SK-N-SH treated with all-trans-retinoic acid at 6 μM for 48 hours (cell line): ENCODE measurements at regions not wholly inside any gene's neighbourhood (a gene's known extent, or its start where the extent isn't known, plus 50 kb on each side); places are given as distances from the start of the nearest gene placed in this dataset.

Experiments
- ATAC-seq: fragments of 200-7000 bp; cut with Tn5 transposase; 3 replicates; pipeline ENCODE4 v1.9.1; 2020; ENCODE audit warnings: mild to moderate bottlenecking, moderate library complexity
- ARNTL ChIP-seq: fragments of 450-650 bp; formaldehyde crosslinking; IDR thresholded peaks from 2 replicates; pipeline ENCODE4 v1.5.0; 2020; ENCODE audit warnings: low read depth, mild to moderate bottlenecking, moderate library complexity, borderline replicate concordance
- BACH2 ChIP-seq: fragments of 250-450 bp; sonication (Bioruptor Pico); IDR thresholded peaks from 2 replicates; pipeline ENCODE4 v1.9.0; 2021; ENCODE audit warnings: mild to moderate bottlenecking, borderline replicate concordance
- CREB5 ChIP-seq: fragments of 250-450 bp; sonication (Bioruptor Pico); IDR thresholded peaks from 2 replicates; pipeline ENCODE4 v1.5.1; 2020; ENCODE audit warnings: low read depth, mild to moderate bottlenecking, moderate library complexity
- CSDC2 ChIP-seq: fragments of 250-450 bp; sonication (Bioruptor Pico); IDR thresholded peaks from 2 replicates; pipeline ENCODE4 v1.5.0; 2020; ENCODE audit warnings: mild to moderate bottlenecking, moderate library complexity
- CSRNP3 ChIP-seq: fragments of 250-450 bp; sonication (Bioruptor Pico); IDR thresholded peaks from 2 replicates; pipeline ENCODE4 v1.5.1; 2021; ENCODE audit warnings: mild to moderate bottlenecking, moderate library complexity
- ESRRG ChIP-seq: fragments of 250-450 bp; sonication (Bioruptor Pico); IDR thresholded peaks from 2 replicates; pipeline ENCODE4 v1.6.1; 2021; ENCODE audit warnings: mild to moderate bottlenecking
- GLIS3 ChIP-seq: fragments of 250-450 bp; sonication (Bioruptor Pico); IDR thresholded peaks from 2 replicates; pipeline ENCODE4 v1.5.0; 2020; ENCODE audit warnings: mild to moderate bottlenecking, moderate library complexity
- ISL1 ChIP-seq: fragments of 250-450 bp; sonication (Bioruptor Pico); IDR thresholded peaks from 2 replicates; pipeline ENCODE4 v2.1.2; 2022; ENCODE audit warnings: mild to moderate bottlenecking, moderate library complexity
- OSR1 ChIP-seq: fragments of 250-450 bp; sonication (Bioruptor Pico); IDR thresholded peaks from 2 replicates; pipeline ENCODE4 v1.8.0; 2022; ENCODE audit warnings: moderate library complexity, mild to moderate bottlenecking, inconsistent platforms
- PATZ1 ChIP-seq: fragments of 250-450 bp; sonication (Bioruptor Pico); IDR thresholded peaks from 2 replicates; pipeline ENCODE4 v1.8.0; 2020; ENCODE audit warnings: mild to moderate bottlenecking, moderate library complexity, borderline replicate concordance
- POU6F1 ChIP-seq: fragments of 250-450 bp; sonication (Bioruptor Pico); IDR thresholded peaks from 2 replicates; pipeline ENCODE4 v1.8.0; 2021; ENCODE audit warnings: low read depth, mild to moderate bottlenecking, moderate library complexity, borderline replicate concordance
- PPARA ChIP-seq: fragments of 250-450 bp; sonication (Bioruptor Pico); IDR thresholded peaks from 2 replicates; pipeline ENCODE4 v1.5.0; 2020; ENCODE audit warnings: mild to moderate bottlenecking, borderline replicate concordance
- RARB ChIP-seq: fragments of 250-450 bp; sonication (Bioruptor Pico); IDR thresholded peaks from 2 replicates; pipeline ENCODE4 v1.8.0; 2021; ENCODE audit warnings: mild to moderate bottlenecking, moderate library complexity
- SNAI2 ChIP-seq: fragments of 250-450 bp; sonication (Bioruptor Pico); IDR thresholded peaks from 2 replicates; pipeline ENCODE4 v1.5.0; 2020; ENCODE audit warnings: mild to moderate bottlenecking, moderate library complexity
- TCF4 ChIP-seq: fragments of 250-450 bp; sonication (Bioruptor Pico); IDR thresholded peaks from 2 replicates; pipeline ENCODE4 v1.8.0; 2021; ENCODE audit warnings: mild to moderate bottlenecking, moderate library complexity, borderline replicate concordance
- TOX ChIP-seq: fragments of 250-450 bp; sonication (Bioruptor Pico); IDR thresholded peaks from 2 replicates; pipeline ENCODE4 v1.8.0; 2021; ENCODE audit warnings: mild to moderate bottlenecking, moderate library complexity, borderline replicate concordance
- ZC3H10 ChIP-seq: fragments of 250-450 bp; sonication (Bioruptor Pico); IDR thresholded peaks from 2 replicates; pipeline ENCODE4 v1.5.1; 2021; ENCODE audit warnings: mild to moderate bottlenecking, moderate library complexity
- ZFP3 ChIP-seq: fragments of 250-450 bp; sonication (Bioruptor Pico); IDR thresholded peaks from 2 replicates; pipeline ENCODE4 v1.5.0; 2020; ENCODE audit warnings: mild to moderate bottlenecking, moderate library complexity
- ZNF565 ChIP-seq: fragments of 450-650 bp; formaldehyde crosslinking; conservative IDR thresholded peaks from 2 replicates; pipeline ENCODE4 v1.5.0; 2020; ENCODE audit warnings: low read depth, mild to moderate bottlenecking, moderate library complexity
- ZNF70 ChIP-seq: fragments of 450-650 bp; formaldehyde crosslinking; IDR thresholded peaks from 2 replicates; pipeline ENCODE4 v1.5.0; 2020; ENCODE audit warnings: mild to moderate bottlenecking, moderate library complexity
- ZNF8 ChIP-seq: fragments of 450-650 bp; formaldehyde crosslinking; IDR thresholded peaks from 2 replicates; pipeline ENCODE4 v1.5.0; 2020; ENCODE audit warnings: mild to moderate bottlenecking, moderate library complexity

GRCh38 chr5:3121813-3122212, 370.3 kb upstream of the IRX2 start:
- ATAC-seq = no peak
- TF ChIP-seq CSRNP3 (CRISPR knock-in tag) (no peak), PPARA (CRISPR knock-in tag) (no peak), TOX (CRISPR knock-in tag) (no peak)
- TF ChIP-seq, all 23 proteins: peak for 0

GRCh38 chr5:3120028-3120427, 368.6 kb upstream of the IRX2 start:
- no peak for ATAC-seq
- no peak for TF ChIP-seq TOX (CRISPR knock-in tag)
- no peak for TF ChIP-seq ZNF70 (CRISPR knock-in tag)
- TF ChIP-seq ZFP3 (CRISPR knock-in tag) = no peak
- no peak for TF ChIP-seq RARB (CRISPR knock-in tag)
- no peak for TF ChIP-seq POU6F1 (CRISPR knock-in tag)
- no peak for TF ChIP-seq GLIS3
- TF ChIP-seq ZNF565 (CRISPR knock-in tag) = no peak

GRCh38 chr5:3119435-3119834, 368.0 kb upstream of the IRX2 start:
- no peak for ATAC-seq
- TF ChIP-seq RARB (CRISPR knock-in tag) = no peak
- TF ChIP-seq OSR1 (CRISPR knock-in tag) = no peak
- TF ChIP-seq ISL1 = no peak
- TF ChIP-seq BACH2 (CRISPR knock-in tag) = no peak
- TF ChIP-seq ZC3H10 = no peak
- TF ChIP-seq ZNF70 (CRISPR knock-in tag) = no peak
- TF ChIP-seq PATZ1 (CRISPR knock-in tag) = no peak
- TF ChIP-seq POU6F1 (CRISPR knock-in tag) = no peak
- TF ChIP-seq CSRNP3 (CRISPR knock-in tag) = no peak
- TF ChIP-seq CSDC2 (CRISPR knock-in tag) = no peak
- no peak for TF ChIP-seq GLIS3
- TF ChIP-seq TOX (CRISPR knock-in tag) = no peak

- no peak for ATAC-seq
- no peak for TF ChIP-seq BACH2 (CRISPR knock-in tag)
- no peak for TF ChIP-seq CSRNP3 (CRISPR knock-in tag)
- TF ChIP-seq ZNF8 (CRISPR knock-in tag) = no peak
- no peak for TF ChIP-seq ZNF565 (CRISPR knock-in tag)
- no peak for TF ChIP-seq ESRRG (CRISPR knock-in tag)
- TF ChIP-seq ZC3H10 = no peak
- TF ChIP-seq ARNTL (CRISPR knock-in tag) = no peak
- TF ChIP-seq ZNF70 (CRISPR knock-in tag) = no peak
- TF ChIP-seq PPARA (CRISPR knock-in tag) = no peak
- TF ChIP-seq PATZ1 (CRISPR knock-in tag) = no peak
- TF ChIP-seq SNAI2 (CRISPR knock-in tag) = no peak
- no peak for TF ChIP-seq RARB (CRISPR knock-in tag)
- TF ChIP-seq CREB5 (CRISPR knock-in tag) = no peak
- no peak for TF ChIP-seq TCF4
- TF ChIP-seq ISL1 = no peak
Measured at GRCh38 chr5:3118340-3118739, 366.9 kb upstream of the IRX2 start.
